ENCODE measurements at regions not wholly inside any gene's neighbourhood (a gene's known extent, or its start where the extent isn't known, plus 50 kb on each side); places are given as distances from the start of the nearest gene placed in this dataset.

DNA sequence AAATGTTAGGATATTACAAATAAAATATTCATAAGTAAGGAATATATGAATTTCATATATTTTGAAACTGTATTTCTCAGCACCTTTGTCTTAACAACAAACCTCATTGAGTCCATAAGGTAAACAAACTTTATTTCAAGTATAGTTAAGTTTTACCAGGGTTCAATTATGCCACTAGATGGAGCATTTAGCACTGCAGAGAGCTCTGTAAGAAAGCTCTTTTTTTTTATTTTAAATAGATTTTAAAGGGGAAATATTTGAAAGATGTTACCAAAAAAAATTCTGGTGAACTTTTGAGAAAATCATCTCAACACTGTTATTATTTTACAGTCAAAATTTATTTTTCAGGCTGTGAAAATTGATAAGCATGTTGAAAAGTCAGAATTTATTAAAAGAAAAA lies 955.2 kb upstream of the EYS start:
- ATAC-seq, result no peak
- CTCF ChIA-PET, result no interaction called here

DNA sequence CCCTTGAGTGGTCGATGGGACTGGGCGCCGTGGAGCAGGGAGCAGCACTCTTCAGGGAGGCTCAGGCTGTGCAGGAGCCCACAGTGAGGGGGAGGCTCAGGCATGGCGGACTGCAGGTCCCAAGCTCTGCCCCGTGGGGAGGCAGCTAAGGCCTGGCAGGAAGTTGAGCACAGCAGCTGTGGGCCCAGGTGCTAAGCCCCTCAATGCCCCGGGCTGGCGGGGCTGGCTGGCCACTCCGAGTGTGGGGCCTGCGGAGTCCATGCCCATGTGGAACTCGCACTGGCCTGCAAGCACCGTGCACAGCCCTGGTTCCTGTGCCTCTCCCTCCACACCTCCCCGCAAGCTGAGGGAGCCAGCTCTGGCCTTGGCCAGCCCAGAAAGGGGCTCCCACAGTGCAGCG lies 948.4 kb upstream of the EYS start:
- no peak for DNase-seq (ENCODE audit: low read depth in 1 of 2, low spot score in 1 of 2)
- no peaks in the 10 kb centered on the region for H3K4me1 ChIP-seq
- ChIA-PET CTCF (no interaction called here), POLR2A (no interaction called here)
- no peak for TF ChIP-seq ZNF302 (CRISPR knock-in tag; IDR thresholded peaks at IDR 0.05)
- no peak for TF ChIP-seq FOSB (CRISPR knock-in tag; IDR thresholded peaks at IDR 0.05)
- TF ChIP-seq CBX8 (IDR thresholded peaks at IDR 0.05), result no peak
- TF ChIP-seq, protein P1, sequence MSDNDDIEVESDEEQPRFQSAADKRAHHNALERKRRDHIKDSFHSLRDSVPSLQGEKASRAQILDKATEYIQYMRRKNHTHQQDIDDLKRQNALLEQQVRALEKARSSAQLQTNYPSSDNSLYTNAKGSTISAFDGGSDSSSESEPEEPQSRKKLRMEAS (IDR thresholded peaks at IDR 0.05), result no peak
- TF ChIP-seq MAFK (IDR thresholded peaks at IDR 0.05; ENCODE audit: partially characterized antibody), result no peak
- TF ChIP-seq BCL3 (IDR thresholded peaks at IDR 0.05), result no peak
- TF ChIP-seq RAD21 (conservative IDR thresholded peaks at IDR 0.05 in 1 of 2, IDR thresholded peaks at IDR 0.05 in 1 of 2), result no peak
- no peak for TF ChIP-seq EHF (CRISPR knock-in tag; IDR thresholded peaks at IDR 0.05)
- TF ChIP-seq TFCP2L1 (CRISPR knock-in tag; IDR thresholded peaks at IDR 0.05), result no peak
- TF ChIP-seq BHLHE40 (IDR thresholded peaks at IDR 0.05; ENCODE audit: low read depth, low read length), result no peak
- no peak for TF ChIP-seq FOSL2 (IDR thresholded peaks at IDR 0.05)
- TF ChIP-seq FOSL2 (CRISPR knock-in tag; IDR thresholded peaks at IDR 0.05), result no peak
- no peak for TF ChIP-seq HOXB5 (CRISPR knock-in tag; IDR thresholded peaks at IDR 0.05)
- TF ChIP-seq ATOH8 (CRISPR knock-in tag; IDR thresholded peaks at IDR 0.05; ENCODE audit: low read depth), result no peak
- TF ChIP-seq ZC3H11A (IDR thresholded peaks at IDR 0.05), result no peak
- TF ChIP-seq EP300 (IDR thresholded peaks at IDR 0.05), result no peak
- no peak for TF ChIP-seq NPAS2 (CRISPR knock-in tag; IDR thresholded peaks at IDR 0.05; ENCODE audit: borderline replicate concordance)
- TF ChIP-seq HOXA7 (CRISPR knock-in tag; IDR thresholded peaks at IDR 0.05), result no peak
- TF ChIP-seq, protein P2, sequence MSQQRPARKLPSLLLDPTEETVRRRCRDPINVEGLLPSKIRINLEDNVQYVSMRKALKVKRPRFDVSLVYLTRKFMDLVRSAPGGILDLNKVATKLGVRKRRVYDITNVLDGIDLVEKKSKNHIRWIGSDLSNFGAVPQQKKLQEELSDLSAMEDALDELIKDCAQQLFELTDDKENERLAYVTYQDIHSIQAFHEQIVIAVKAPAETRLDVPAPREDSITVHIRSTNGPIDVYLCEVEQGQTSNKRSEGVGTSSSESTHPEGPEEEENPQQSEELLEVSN (IDR thresholded peaks at IDR 0.05; ENCODE audit: borderline replicate concordance, low read depth), result no peak
- H3K27ac ChIP-seq, result no peak overlapping the region
- H3K4me3 ChIP-seq, result no peak overlapping the region
- 26% methylated on average over 3 of the region's 13 CpGs for whole genome bisulfite sequencing (ENCODE audit: missing lambda C conversion rate)
- H3K9me3 ChIP-seq, result no peaks in the 10 kb centered on the region
- no peak for FAIRE-seq
- no peak overlapping the region for H3K4me2 ChIP-seq
- ATAC-seq, result no peak

More for the DNA sequence above, 955.2 kb upstream of the EYS start:
- no peak overlapping the region for H3K27ac ChIP-seq
- DNase-seq (ENCODE audit: low read depth in 1 of 2, low spot score in 1 of 2) (peak in 1 of 2 experiments; percentile 4), FAIRE-seq (no peak)
- TF ChIP-seq CBX8 (IDR thresholded peaks at IDR 0.05) (no peak), CBX2 (IDR thresholded peaks at IDR 0.05; ENCODE audit: borderline replicate concordance, low read depth) (no peak), REST (IDR thresholded peaks at IDR 0.05) (no peak), HOXA7 (CRISPR knock-in tag; IDR thresholded peaks at IDR 0.05) (no peak), ZSCAN20 (CRISPR knock-in tag; IDR thresholded peaks at IDR 0.05) (no peak), FOXS1 (CRISPR knock-in tag; IDR thresholded peaks at IDR 0.05) (no peak), SMC3 (IDR thresholded peaks at IDR 0.05) (no peak), CHD2 (IDR thresholded peaks at IDR 0.05; ENCODE audit: low read length, partially characterized antibody) (no peak), NPAS2 (CRISPR knock-in tag; IDR thresholded peaks at IDR 0.05; ENCODE audit: borderline replicate concordance) (no peak), FOSB (CRISPR knock-in tag; IDR thresholded peaks at IDR 0.05) (no peak), NFE2L2 (conservative IDR thresholded peaks at IDR 0.05; ENCODE audit: low read length) (no peak), ATOH8 (CRISPR knock-in tag; IDR thresholded peaks at IDR 0.05; ENCODE audit: low read depth) (no peak), KDM5A (IDR thresholded peaks at IDR 0.05) (no peak), ESRRA (IDR thresholded peaks at IDR 0.05; ENCODE audit: borderline replicate concordance, low read length) (no peak), RAD21 (conservative IDR thresholded peaks at IDR 0.05 in 1 of 2, IDR thresholded peaks at IDR 0.05 in 1 of 2) (no peak)
- H3K4me2 ChIP-seq, result no peak overlapping the region
- POLR2A ChIA-PET, result no interaction called here
- H3K4me1 ChIP-seq, result no peaks in the 10 kb centered on the region
- H3K9me3 ChIP-seq, result no peaks in the 10 kb centered on the region
- H3K4me3 ChIP-seq, result no peak overlapping the region

All from A549 (cell line).